HCT116 (cell line): ENCODE measurements at regions not wholly inside any gene's neighbourhood (a gene's known extent, or its start where the extent isn't known, plus 50 kb on each side); places are given as distances from the start of the nearest gene placed in this dataset.

Experiments
- ATAC-seq: fragments of 200-7000 bp; cut with Tn5 transposase; 2 replicates; pipeline ENCODE4 v1.9.1; 2020; ENCODE audit warnings: mild to moderate bottlenecking, moderate library complexity
- BruUV-seq: library from RNA; stranded (reverse); fragments of 400-500 nt; replicated peaks from 2 replicates; lab custom pipeline; 2021; lab: Mats Ljungman, UMichigan
- CTCF ChIA-PET: fragments of 300-600 bp; sonication (Branson Sonifier 250); formaldehyde crosslinking; loops from one replicate; lab custom pipeline; 2021; ENCODE audit warnings: antibody characterized with exemption; lab: Charles Lee
- POLR2A ChIA-PET: fragments of 300-600, 350-600 bp; sonication (Branson Sonifier 250); formaldehyde crosslinking; loops from one replicate; lab custom pipeline; 2021; ENCODE audit warnings: antibody characterized with exemption; lab: Charles Lee
- RAD21 ChIA-PET, 2 experiments: fragments of 300-600 bp; sonication (Branson Sonifier 250); formaldehyde crosslinking; loops; one replicate each; lab custom pipeline; 2023; ENCODE audit warnings: low total read pairs in 2 of 2; ENCODE audit not compliant: uncharacterized antibody in 2 of 2, unreplicated experiment in 2 of 2, low non-redundant PET in 1 of 2; lab: Charles Lee
- DNase-seq: peaks from one replicate; pipeline ENCODE4 v3.0.0-alpha.2; 2010; ENCODE audit warnings: low read depth, low spot score
- H2AFZ ChIP-seq: fragments of 200-600 bp; shearing (Covaris generic), sonication (generic); 2 replicates; pipeline ENCODE4 v1.6.1; 2017; ENCODE audit warnings: low read depth, mixed run types, mixed read lengths, antibody characterized with exemption, low read length; ENCODE audit not compliant: poor library complexity, severe bottlenecking
- H3K27ac ChIP-seq: 2 replicates; pipeline ENCODE4 v1.5.1; 2012; ENCODE audit warnings: low read depth, low read length
- H3K27me3 ChIP-seq: fragments of 200-600 bp; sonication (generic); 2 replicates; pipeline ENCODE4 v1.6.1; 2016; ENCODE audit warnings: mixed run types, low read length, mixed read lengths; ENCODE audit not compliant: insufficient read depth
- H3K36me3 ChIP-seq, 2 experiments: fragments of 200-500 bp in 1 of 2; fragments of 200-600 bp in 1 of 2; sonication (Bioruptor generic) in 1 of 2; sonication (generic) in 1 of 2; 2 replicates each; pipeline versions ENCODE4 v1.5.1 to v1.6.1; 2014 to 2016; ENCODE audit warnings: low read length in 2 of 2, inconsistent platforms in 1 of 2, mixed read lengths in 1 of 2, mixed run types in 1 of 2; ENCODE audit not compliant: insufficient read depth in 2 of 2, control insufficient read depth in 1 of 2
- H3K4me1 ChIP-seq, 2 experiments: fragments of 200-600 bp in 1 of 2; sonication (generic) in 1 of 2; 2 replicates each; pipeline versions ENCODE4 v1.5.1 to v1.6.1; 2012 to 2017; ENCODE audit warnings: low read length in 2 of 2, inconsistent platforms in 1 of 2, mild to moderate bottlenecking in 1 of 2, mixed read lengths in 1 of 2, mixed run types in 1 of 2, moderate library complexity in 1 of 2; ENCODE audit not compliant: insufficient read depth in 2 of 2, control insufficient read depth in 1 of 2
- H3K4me2 ChIP-seq: fragments of 200-600 bp; sonication (generic); 2 replicates; pipeline ENCODE4 v1.6.1; 2017; ENCODE audit warnings: mixed run types, low read length, mixed read lengths
- H3K4me3 ChIP-seq, 2 experiments: fragments of 200-600 bp in 1 of 2; sonication (generic) in 1 of 2; replicated peaks in 1 of 2; 2 replicates each; pipeline ENCODE4 v1.5.1; 2011 to 2016; ENCODE audit warnings: low read length in 2 of 2, control low read depth in 1 of 2, low read depth in 1 of 2, mild to moderate bottlenecking in 1 of 2, mixed read lengths in 1 of 2, mixed run types in 1 of 2
- H3K79me2 ChIP-seq: fragments of 200-600 bp; sonication (generic); 2 replicates; pipeline ENCODE4 v1.6.1; 2017; ENCODE audit warnings: mild to moderate bottlenecking, mixed run types, low read length, moderate library complexity, mixed read lengths; ENCODE audit not compliant: insufficient read depth
- H3K9ac ChIP-seq: fragments of 200-600 bp; sonication (generic); 2 replicates; pipeline ENCODE4 v1.6.1; 2016; ENCODE audit warnings: low read length, mixed read lengths
- H3K9me2 ChIP-seq: fragments of 200-600 bp; sonication (generic), shearing (Covaris generic); 2 replicates; pipeline ENCODE4 v1.6.1; 2017; ENCODE audit warnings: mixed run types, mild to moderate bottlenecking, moderate library complexity; ENCODE audit not compliant: insufficient read depth
- H3K9me3 ChIP-seq, 2 experiments: fragments of 200-500 bp in 1 of 2; fragments of 200-600 bp in 1 of 2; sonication (Bioruptor generic) in 1 of 2; sonication (generic) in 1 of 2; 2 replicates each; pipeline ENCODE4 v1.6.1; 2014 to 2017; ENCODE audit warnings: low read length in 2 of 2, mixed read lengths in 2 of 2, inconsistent platforms in 1 of 2, low read depth in 1 of 2, mild to moderate bottlenecking in 1 of 2, mixed run types in 1 of 2, moderate library complexity in 1 of 2; ENCODE audit not compliant: control insufficient read depth in 1 of 2, insufficient read depth in 1 of 2
- H4K20me1 ChIP-seq: fragments of 200-600 bp; sonication (generic), shearing (Covaris generic); 2 replicates; pipeline ENCODE4 v1.6.1; 2017; ENCODE audit warnings: mixed run types, mild to moderate bottlenecking, moderate library complexity; ENCODE audit not compliant: insufficient read depth
- CBX3 ChIP-seq: IDR thresholded peaks from 2 replicates; pipeline ENCODE4 v1.6.1; 2012; ENCODE audit warnings: low read depth
- CEBPB ChIP-seq: IDR thresholded peaks from 2 replicates; pipeline ENCODE4 v1.6.1; 2012; ENCODE audit warnings: low read depth
- EGR1 ChIP-seq: IDR thresholded peaks from 2 replicates; pipeline ENCODE4 v1.6.1; 2012; ENCODE audit warnings: low read depth
- ELF1 ChIP-seq: IDR thresholded peaks from 2 replicates; pipeline ENCODE4 v1.6.1; 2012; ENCODE audit warnings: low read depth, borderline replicate concordance
- EZH2 ChIP-seq: fragments of 200-600 bp; sonication (generic); IDR thresholded peaks from 2 replicates; pipeline ENCODE4 v1.6.1; 2017; ENCODE audit warnings: antibody characterized with exemption, mixed run types
- FOSL1 ChIP-seq: IDR thresholded peaks from 2 replicates; pipeline ENCODE4 v1.6.1; 2012; ENCODE audit warnings: low read depth
- JUND ChIP-seq: IDR thresholded peaks from 2 replicates; pipeline ENCODE4 v1.6.1; 2012
- MAX ChIP-seq: IDR thresholded peaks from 2 replicates; pipeline ENCODE4 v1.6.1; 2012
- POLR2A ChIP-seq: IDR thresholded peaks from 2 replicates; pipeline ENCODE4 v1.7.0; 2011; ENCODE audit warnings: borderline replicate concordance; ENCODE audit not compliant: insufficient read depth, insufficient read length; ENCODE audit errors: extremely low read depth
- POLR2AphosphoS5 ChIP-seq: IDR thresholded peaks from 2 replicates; pipeline ENCODE4 v1.6.1; 2011; ENCODE audit warnings: mild to moderate bottlenecking, low read depth, low read length, moderate library complexity
- RAD21 ChIP-seq: IDR thresholded peaks from 2 replicates; pipeline ENCODE4 v1.6.1; 2012; ENCODE audit warnings: low read depth, mild to moderate bottlenecking
- SIN3A ChIP-seq: IDR thresholded peaks from 2 replicates; pipeline ENCODE4 v1.6.1; 2012; ENCODE audit warnings: low read depth
- SP1 ChIP-seq: IDR thresholded peaks from 2 replicates; pipeline ENCODE4 v1.6.1; 2012; ENCODE audit warnings: low read depth
- SRF ChIP-seq: IDR thresholded peaks from 2 replicates; pipeline ENCODE4 v1.6.1; 2012; ENCODE audit warnings: low read depth
- TCF7L2 ChIP-seq: IDR thresholded peaks from 2 replicates; pipeline ENCODE4 v1.7.0; 2011; ENCODE audit warnings: borderline replicate concordance, inconsistent platforms; ENCODE audit not compliant: insufficient read depth, insufficient read length; ENCODE audit errors: extremely low read depth
- ZFX ChIP-seq: fragments of 450-650 bp; IDR thresholded peaks from 2 replicates; pipeline ENCODE4 v1.6.1; 2017
- ZNF274 ChIP-seq: fragments of 200-500 bp; sonication (Bioruptor generic); IDR thresholded peaks from 2 replicates; pipeline ENCODE4 v1.6.1; 2014; ENCODE audit warnings: mild to moderate bottlenecking, low read depth, low read length, inconsistent platforms
- intact Hi-C: fragments of 100-400 bp; cut with micrococcal nuclease; formaldehyde crosslinking; loops from 2 replicates; pipeline ENCODE4 v1.10.0; 2022
- TF ChIP-seq, protein P1 (sequence below): IDR thresholded peaks from 2 replicates; pipeline ENCODE4 v1.6.1; 2012; ENCODE audit warnings: low read depth

GRCh38 chr21:25297117-25297516 lies 310.2 kb downstream of the MRPL39 start:
- CTCF ChIA-PET, result no interaction called here
- no peaks in the 10 kb centered on the region for H3K27me3 ChIP-seq

More at GRCh38 chr21:25297117-25297516, 310.2 kb downstream of the MRPL39 start:
- H3K27ac ChIP-seq, result no peak overlapping the region
- no peak overlapping the region for H3K4me3 ChIP-seq
- no peak overlapping the region for H3K4me2 ChIP-seq
- H3K9ac ChIP-seq, result no peak overlapping the region
- BruUV-seq, result no TSS peak
- intact Hi-C loops, result no loop called here
- no peaks in the 10 kb centered on the region for H3K79me2 ChIP-seq
- no peaks in the 10 kb centered on the region for H3K36me3 ChIP-seq
- no peak overlapping the region for H2AFZ ChIP-seq
- peaks cover under 1 to 30% of the 10 kb centered on the region in 2 experiments; a peak in 2 of 4 replicates for H3K9me3 ChIP-seq
- ChIA-PET POLR2A (no interaction called here), RAD21 (no interaction called here)
- H3K9me2 ChIP-seq, result no peaks in the 10 kb centered on the region
- TF ChIP-seq, protein P1, sequence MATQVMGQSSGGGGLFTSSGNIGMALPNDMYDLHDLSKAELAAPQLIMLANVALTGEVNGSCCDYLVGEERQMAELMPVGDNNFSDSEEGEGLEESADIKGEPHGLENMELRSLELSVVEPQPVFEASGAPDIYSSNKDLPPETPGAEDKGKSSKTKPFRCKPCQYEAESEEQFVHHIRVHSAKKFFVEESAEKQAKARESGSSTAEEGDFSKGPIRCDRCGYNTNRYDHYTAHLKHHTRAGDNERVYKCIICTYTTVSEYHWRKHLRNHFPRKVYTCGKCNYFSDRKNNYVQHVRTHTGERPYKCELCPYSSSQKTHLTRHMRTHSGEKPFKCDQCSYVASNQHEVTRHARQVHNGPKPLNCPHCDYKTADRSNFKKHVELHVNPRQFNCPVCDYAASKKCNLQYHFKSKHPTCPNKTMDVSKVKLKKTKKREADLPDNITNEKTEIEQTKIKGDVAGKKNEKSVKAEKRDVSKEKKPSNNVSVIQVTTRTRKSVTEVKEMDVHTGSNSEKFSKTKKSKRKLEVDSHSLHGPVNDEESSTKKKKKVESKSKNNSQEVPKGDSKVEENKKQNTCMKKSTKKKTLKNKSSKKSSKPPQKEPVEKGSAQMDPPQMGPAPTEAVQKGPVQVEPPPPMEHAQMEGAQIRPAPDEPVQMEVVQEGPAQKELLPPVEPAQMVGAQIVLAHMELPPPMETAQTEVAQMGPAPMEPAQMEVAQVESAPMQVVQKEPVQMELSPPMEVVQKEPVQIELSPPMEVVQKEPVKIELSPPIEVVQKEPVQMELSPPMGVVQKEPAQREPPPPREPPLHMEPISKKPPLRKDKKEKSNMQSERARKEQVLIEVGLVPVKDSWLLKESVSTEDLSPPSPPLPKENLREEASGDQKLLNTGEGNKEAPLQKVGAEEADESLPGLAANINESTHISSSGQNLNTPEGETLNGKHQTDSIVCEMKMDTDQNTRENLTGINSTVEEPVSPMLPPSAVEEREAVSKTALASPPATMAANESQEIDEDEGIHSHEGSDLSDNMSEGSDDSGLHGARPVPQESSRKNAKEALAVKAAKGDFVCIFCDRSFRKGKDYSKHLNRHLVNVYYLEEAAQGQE, result no peak
- TF ChIP-seq POLR2A (no peak), MAX (no peak), EZH2 (no peak), SIN3A (no peak), RAD21 (no peak), TCF7L2 (no peak), FOSL1 (no peak), CEBPB (no peak), SP1 (no peak), CBX3 (no peak), SRF (no peak), POLR2AphosphoS5 (no peak), JUND (no peak), EGR1 (no peak), ZNF274 (no peak), ELF1 (no peak), ZFX (no peak)
- DNase-seq (no peak), ATAC-seq (no peak)
- no peaks in the 10 kb centered on the region for H3K4me1 ChIP-seq
- no peaks in the 10 kb centered on the region for H4K20me1 ChIP-seq
